HG03064 (cell line): ENCODE measurements at regions not wholly inside any gene's neighbourhood (a gene's known extent, or its start where the extent isn't known, plus 50 kb on each side); places are given as distances from the start of the nearest gene placed in this dataset.

Source experiments
- ATAC-seq: cut with Tn5 transposase; IDR thresholded peaks from one replicate; pipeline ENCODE4 v1.9.1; 2021; ENCODE audit warnings: low read depth; ENCODE audit not compliant: unreplicated experiment

- no peak for ATAC-seq
These were observed 61.3 kb upstream of the PRR23E start for GRCh38 chr3:127131424-127132170.

- no peak for ATAC-seq
These were observed 60.1 kb upstream of the PRR23E start for GRCh38 chr3:127132876-127133275.

- no peak for ATAC-seq
These were observed 59.0 kb upstream of the PRR23E start for GRCh38 chr3:127133971-127134370.

- ATAC-seq = no peak
These were observed 58.5 kb upstream of the PRR23E start for GRCh38 chr3:127134466-127134865.

- ATAC-seq = no peak
These were observed 58.1 kb upstream of the PRR23E start for GRCh38 chr3:127134887-127135240.

- ATAC-seq = no peak
These were observed 57.5 kb upstream of the PRR23E start for GRCh38 chr3:127135241-127136023.

- no peak for ATAC-seq
These were observed 56.8 kb upstream of the PRR23E start for GRCh38 chr3:127136024-127136600.

- no peak for ATAC-seq
These were observed 56.2 kb upstream of the PRR23E start for GRCh38 chr3:127136706-127137105.

- no peak for ATAC-seq
These were observed 55.8 kb upstream of the PRR23E start for GRCh38 chr3:127137113-127137512.

- ATAC-seq = no peak
These were observed 55.0 kb upstream of the PRR23E start for GRCh38 chr3:127137757-127138536.

- ATAC-seq = no peak
These were observed 53.1 kb upstream of the PRR23E start for GRCh38 chr3:127139601-127140500.

- ATAC-seq = no peak
These were observed 52.1 kb upstream of the PRR23E start for GRCh38 chr3:127140501-127141460.

- no peak for ATAC-seq
These were observed 50.8 kb upstream of the PRR23E start for GRCh38 chr3:127141921-127142730.
